Erythroblast (primary cell): ENCODE measurements at regions not wholly inside any gene's neighbourhood (a gene's known extent, or its start where the extent isn't known, plus 50 kb on each side); places are given as distances from the start of the nearest gene placed in this dataset.

Experiments used
- GATA1 ChIP-seq: IDR thresholded peaks from 2 replicates; pipeline ENCODE4 v1.6.1; 2011; ENCODE audit warnings: low read depth, mild to moderate bottlenecking, control low read depth, low read length, moderate library complexity
- POLR2A ChIP-seq: IDR thresholded peaks from 2 replicates; pipeline ENCODE4 v1.6.1; 2011; ENCODE audit warnings: mild to moderate bottlenecking, low read length

GRCh38 chr6:82767447-82767846 is 298.2 kb downstream of the UBE3D start:
- TF ChIP-seq POLR2A (no peak), GATA1 (no peak)
